GM23338 (cell line): ENCODE measurements at regions not wholly inside any gene's neighbourhood (a gene's known extent, or its start where the extent isn't known, plus 50 kb on each side); places are given as distances from the start of the nearest gene placed in this dataset.
"Not testable (repeated sequence)": the region's sequence is repeated elsewhere in the genome, so short reads cannot be mapped to it uniquely, and the experiment has no call there.

ENCODE experiments used
- ATAC-seq: fragments of 200-7000 bp; cut with Tn5 transposase; 3 replicates; pipeline ENCODE4 v1.9.1; 2020
- DNase-seq: peaks from one replicate; pipeline ENCODE4 v3.0.0-alpha.2; 2015; ENCODE audit warnings: low spot score
- H2AFZ ChIP-seq: fragments of 200-600 bp; sonication (generic); 2 replicates; pipeline ENCODE4 v1.8.0; 2016; ENCODE audit warnings: antibody characterized with exemption, mild to moderate bottlenecking, moderate library complexity
- H3F3A ChIP-seq: fragments of 200-600 bp; sonication (generic); replicated peaks from 2 replicates; pipeline ENCODE4 v1.8.0; 2017; ENCODE audit warnings: antibody characterized with exemption, mixed run types, low read depth
- H3K27ac ChIP-seq: fragments of 200-600 bp; sonication (generic); 2 replicates; pipeline ENCODE4 v1.6.1; 2016; ENCODE audit warnings: low read depth
- H3K27me3 ChIP-seq: fragments of 200-600 bp; sonication (generic); 2 replicates; pipeline ENCODE4 v1.8.0; 2016; ENCODE audit warnings: mild to moderate bottlenecking, mixed run types, moderate library complexity; ENCODE audit not compliant: insufficient read depth
- H3K36me3 ChIP-seq: fragments of 200-600 bp; sonication (generic); 2 replicates; pipeline ENCODE4 v1.8.0; 2016; ENCODE audit warnings: mild to moderate bottlenecking; ENCODE audit not compliant: insufficient read depth
- H3K4me1 ChIP-seq: fragments of 200-600 bp; sonication (generic); 2 replicates; pipeline ENCODE4 v1.8.0; 2016; ENCODE audit warnings: mild to moderate bottlenecking, moderate library complexity; ENCODE audit not compliant: insufficient read depth
- H3K4me2 ChIP-seq: fragments of 200-600 bp; sonication (generic); 2 replicates; pipeline ENCODE4 v1.7.1; 2017; ENCODE audit warnings: mixed run types
- H3K4me3 ChIP-seq: fragments of 200-600 bp; sonication (generic); 2 replicates; pipeline ENCODE4 v1.6.1; 2016; ENCODE audit warnings: mixed run types
- H3K79me2 ChIP-seq: fragments of 200-600 bp; sonication (generic); replicated peaks from 2 replicates; pipeline ENCODE4 v1.8.0; 2017; ENCODE audit warnings: mild to moderate bottlenecking; ENCODE audit not compliant: insufficient read depth
- H3K9me2 ChIP-seq: fragments of 200-600 bp; sonication (generic); 2 replicates; pipeline ENCODE4 v1.8.0; 2017; ENCODE audit not compliant: insufficient read depth
- H4K20me1 ChIP-seq: fragments of 200-600 bp; sonication (generic); replicated peaks from 2 replicates; pipeline ENCODE4 v1.8.0; 2017; ENCODE audit warnings: mild to moderate bottlenecking; ENCODE audit not compliant: insufficient read depth
- H3K27ac Mint-ChIP-seq: 2 replicates; pipeline ENCODE4 v1.8.0; 2020; ENCODE audit warnings: inconsistent platforms, mild to moderate bottlenecking, moderate library complexity, mixed read lengths
- H3K27me3 Mint-ChIP-seq: 3 replicates; pipeline ENCODE4 v1.8.0; 2022; ENCODE audit warnings: low read depth, mild to moderate bottlenecking, moderate library complexity, mixed read lengths, inconsistent platforms; ENCODE audit not compliant: insufficient read depth, poor library complexity
- H3K36me3 Mint-ChIP-seq: 3 replicates; pipeline ENCODE4 v1.8.0; 2021; ENCODE audit warnings: low read depth, mild to moderate bottlenecking, inconsistent platforms, moderate library complexity, mixed read lengths
- H3K4me1 Mint-ChIP-seq: 3 replicates; pipeline ENCODE4 v1.8.0; 2020; ENCODE audit warnings: mild to moderate bottlenecking, inconsistent platforms, mixed read lengths
- H3K4me3 Mint-ChIP-seq: 3 replicates; pipeline ENCODE4 v1.8.0; 2021; ENCODE audit warnings: moderate library complexity, mild to moderate bottlenecking, inconsistent platforms, mixed read lengths
- H3K9me3 Mint-ChIP-seq: 3 replicates; pipeline ENCODE4 v1.8.0; 2020; ENCODE audit warnings: moderate library complexity, mild to moderate bottlenecking, inconsistent platforms, mixed read lengths
- NANOG ChIP-seq: IDR thresholded peaks from 2 replicates; pipeline ENCODE4 v1.6.1; 2016; ENCODE audit warnings: antibody characterized with exemption, borderline replicate concordance
- STAT1 ChIP-seq: IDR thresholded peaks from one replicate; pipeline ENCODE4 v1.6.1; 2016; ENCODE audit warnings: antibody characterized with exemption; ENCODE audit not compliant: unreplicated experiment
- ZNF114 ChIP-seq: fragments of 250-450 bp; sonication (Bioruptor Pico); IDR thresholded peaks from 2 replicates; pipeline ENCODE4 v1.5.0; 2020; ENCODE audit warnings: mild to moderate bottlenecking, moderate library complexity
- ZNF331 ChIP-seq: fragments of 250-450 bp; sonication (Bioruptor Pico); IDR thresholded peaks from 2 replicates; pipeline ENCODE4 v1.5.0; 2020; ENCODE audit warnings: low read depth, mild to moderate bottlenecking, moderate library complexity
- ZNF462 ChIP-seq: fragments of 250-450 bp; sonication (Bioruptor Pico); IDR thresholded peaks from 2 replicates; pipeline ENCODE4 v1.5.0; 2020; ENCODE audit warnings: mild to moderate bottlenecking, moderate library complexity

- peaks cover 3% of the 10 kb centered on the region; the same call in 1 of the 2 replicates for H3K9me2 ChIP-seq
Measured at GRCh38 chr3:164791263-164791662, 287.0 kb downstream of the SI start.

GRCh38 chr3:164784407-164784806, 293.9 kb downstream of the SI start:
- not testable (repeated sequence) for H3K36me3 ChIP-seq, H3K27ac Mint-ChIP-seq, H3K27me3 Mint-ChIP-seq, H3K4me1 Mint-ChIP-seq, ATAC-seq, H3K4me2 ChIP-seq, H3K79me2 ChIP-seq, H2AFZ ChIP-seq, H3K27me3 ChIP-seq, H3K4me1 ChIP-seq, H3K9me2 ChIP-seq, H3K4me3 ChIP-seq, H4K20me1 ChIP-seq, DNase-seq, H3K4me3 Mint-ChIP-seq, H3F3A ChIP-seq, H3K27ac ChIP-seq
- Mint-ChIP-seq H3K9me3 (peaks cover 38% of the 10 kb centered on the region), H3K36me3 (peaks cover 29% of the 10 kb centered on the region; the same call in 2 of the 3 replicates)

More at GRCh38 chr3:164791263-164791662, 287.0 kb downstream of the SI start:
- H3K27ac ChIP-seq: no peak overlapping the region
- DNase-seq: no peak
- Mint-ChIP-seq H3K36me3 (peaks cover 15% of the 10 kb centered on the region; the same call in 2 of the 3 replicates), H3K9me3 (peaks cover 16% of the 10 kb centered on the region), H3K27ac (no peak overlapping the region), H3K27me3 (no peaks in the 10 kb centered on the region), H3K4me1 (no peaks in the 10 kb centered on the region), H3K4me3 (no peak overlapping the region)
- no peak for ATAC-seq
- H3K4me3 ChIP-seq: no peak overlapping the region
- H3K27me3 ChIP-seq: no peaks in the 10 kb centered on the region
- no peaks in the 10 kb centered on the region for H3K36me3 ChIP-seq
- no peaks in the 10 kb centered on the region for H3K79me2 ChIP-seq
- no peaks in the 10 kb centered on the region for H4K20me1 ChIP-seq
- H3K4me2 ChIP-seq: no peak overlapping the region
- no peak overlapping the region for H2AFZ ChIP-seq
- H3F3A ChIP-seq: no peaks in the 10 kb centered on the region
- TF ChIP-seq ZNF331 (CRISPR knock-in tag) (no peak), ZNF114 (CRISPR knock-in tag) (no peak), STAT1 (no peak), NANOG (no peak), ZNF462 (CRISPR knock-in tag) (no peak)
- H3K4me1 ChIP-seq: no peaks in the 10 kb centered on the region
